GM12864 (cell line): ENCODE measurements at regions not wholly inside any gene's neighbourhood (a gene's known extent, or its start where the extent isn't known, plus 50 kb on each side); places are given as distances from the start of the nearest gene placed in this dataset.
A peak's percentile ranks its signal among the peaks of the same experiment; 100 is the strongest.

Experiments used
- DNase-seq: peaks from one replicate; pipeline ENCODE4 v3.0.0-alpha.2; 2011; ENCODE audit warnings: low read depth
- H3K4me3 ChIP-seq: 2 replicates; pipeline ENCODE4 v1.5.1; 2011; ENCODE audit warnings: mild to moderate bottlenecking, low read depth, low read length, control low read depth
- TF ChIP-seq, protein P1 (sequence below): IDR thresholded peaks from 2 replicates; pipeline ENCODE4 v1.5.1; 2011; ENCODE audit warnings: low read depth, mild to moderate bottlenecking, moderate library complexity, low read length, control low read depth, inconsistent platforms; ENCODE audit errors: missing control alignments

DNA sequence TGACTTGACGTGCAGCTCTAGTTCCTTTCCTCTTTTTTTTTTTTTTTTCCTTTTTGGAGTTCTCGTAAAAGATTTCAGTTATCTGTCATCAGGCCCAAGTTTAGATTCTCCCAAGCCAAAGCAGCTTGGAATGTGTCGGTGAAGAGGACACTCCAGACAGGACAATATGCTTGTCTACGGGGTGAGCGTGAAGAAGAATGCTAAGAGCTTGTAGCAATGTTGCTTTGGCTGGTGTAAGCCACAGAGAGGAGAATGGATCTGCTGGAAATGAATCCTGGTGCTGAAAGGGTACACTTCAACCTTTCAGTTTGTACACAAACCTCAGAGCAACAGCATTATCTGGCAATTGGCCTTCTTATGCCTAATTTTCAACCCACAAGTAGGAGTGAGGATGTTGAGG, 92.4 kb downstream of the ISL1 start:
- H3K4me3 ChIP-seq: no peak overlapping the region
- TF ChIP-seq, protein P1, sequence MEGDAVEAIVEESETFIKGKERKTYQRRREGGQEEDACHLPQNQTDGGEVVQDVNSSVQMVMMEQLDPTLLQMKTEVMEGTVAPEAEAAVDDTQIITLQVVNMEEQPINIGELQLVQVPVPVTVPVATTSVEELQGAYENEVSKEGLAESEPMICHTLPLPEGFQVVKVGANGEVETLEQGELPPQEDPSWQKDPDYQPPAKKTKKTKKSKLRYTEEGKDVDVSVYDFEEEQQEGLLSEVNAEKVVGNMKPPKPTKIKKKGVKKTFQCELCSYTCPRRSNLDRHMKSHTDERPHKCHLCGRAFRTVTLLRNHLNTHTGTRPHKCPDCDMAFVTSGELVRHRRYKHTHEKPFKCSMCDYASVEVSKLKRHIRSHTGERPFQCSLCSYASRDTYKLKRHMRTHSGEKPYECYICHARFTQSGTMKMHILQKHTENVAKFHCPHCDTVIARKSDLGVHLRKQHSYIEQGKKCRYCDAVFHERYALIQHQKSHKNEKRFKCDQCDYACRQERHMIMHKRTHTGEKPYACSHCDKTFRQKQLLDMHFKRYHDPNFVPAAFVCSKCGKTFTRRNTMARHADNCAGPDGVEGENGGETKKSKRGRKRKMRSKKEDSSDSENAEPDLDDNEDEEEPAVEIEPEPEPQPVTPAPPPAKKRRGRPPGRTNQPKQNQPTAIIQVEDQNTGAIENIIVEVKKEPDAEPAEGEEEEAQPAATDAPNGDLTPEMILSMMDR: no peak
- no peak for DNase-seq

DNA sequence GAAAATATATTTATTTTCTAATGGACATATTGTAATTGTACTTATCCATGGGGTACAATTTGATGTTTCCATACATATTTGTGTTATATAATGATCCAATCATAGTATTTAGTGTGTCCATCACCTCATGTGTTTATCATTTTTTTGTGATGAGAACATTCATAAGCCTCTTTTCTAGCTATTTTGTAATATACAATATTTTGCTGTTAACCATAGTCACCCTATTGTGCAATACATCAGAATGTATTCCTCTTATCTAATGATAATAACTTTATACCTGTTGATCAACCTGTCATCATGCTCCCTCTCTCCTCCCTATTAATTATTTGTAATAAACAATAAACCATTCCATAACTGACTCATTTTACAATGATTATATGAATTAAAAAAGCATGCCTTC, 93.2 kb downstream of the ISL1 start:
- TF ChIP-seq, protein P1: no peak
- DNase-seq: no peak

DNA sequence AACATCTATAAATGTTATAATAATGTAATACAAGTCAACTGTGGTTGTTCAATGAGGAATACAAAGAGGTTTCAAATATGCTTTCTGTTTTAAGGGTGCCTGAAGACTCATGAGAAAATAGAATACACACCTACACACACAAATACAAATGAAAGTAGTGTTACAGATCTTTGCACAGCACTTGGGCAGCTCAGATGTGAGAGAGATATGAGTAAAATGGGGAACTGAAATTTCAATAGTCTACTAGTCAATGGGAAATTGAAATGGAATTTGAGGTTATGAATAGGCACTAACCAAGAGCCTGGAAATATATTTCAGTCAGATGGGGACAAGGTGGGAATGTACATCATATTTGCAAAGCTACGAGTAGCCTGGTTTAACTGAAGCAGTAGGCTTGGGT, 96.6 kb downstream of the ISL1 start:
- H3K4me3 ChIP-seq: no peak overlapping the region
- peak; percentile 0 for DNase-seq
- TF ChIP-seq, protein P1: no peak

More for the DNA sequence above, 93.2 kb downstream of the ISL1 start:
- no peak overlapping the region for H3K4me3 ChIP-seq

DNA sequence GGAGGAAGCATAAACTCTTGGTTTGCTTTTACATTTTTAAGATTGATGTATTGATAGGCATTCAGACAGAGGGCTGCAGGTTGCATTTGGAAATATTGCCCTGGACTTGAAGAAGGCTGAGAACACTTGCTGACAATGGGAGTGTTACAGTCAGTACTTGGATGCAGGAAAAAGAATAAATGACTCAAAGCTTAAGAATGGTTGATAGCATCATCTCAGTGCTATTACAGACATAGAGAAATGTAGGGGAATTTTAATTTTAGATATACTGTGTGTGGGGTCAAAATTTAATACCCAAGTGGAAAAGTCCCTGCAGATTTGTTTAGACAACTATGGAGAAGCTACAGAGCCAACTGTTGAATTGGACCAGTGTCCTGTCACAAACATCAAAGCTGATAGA, 101.1 kb downstream of the ISL1 start:
- no peak for DNase-seq
- no peak overlapping the region for H3K4me3 ChIP-seq
- TF ChIP-seq, protein P1: no peak

DNA sequence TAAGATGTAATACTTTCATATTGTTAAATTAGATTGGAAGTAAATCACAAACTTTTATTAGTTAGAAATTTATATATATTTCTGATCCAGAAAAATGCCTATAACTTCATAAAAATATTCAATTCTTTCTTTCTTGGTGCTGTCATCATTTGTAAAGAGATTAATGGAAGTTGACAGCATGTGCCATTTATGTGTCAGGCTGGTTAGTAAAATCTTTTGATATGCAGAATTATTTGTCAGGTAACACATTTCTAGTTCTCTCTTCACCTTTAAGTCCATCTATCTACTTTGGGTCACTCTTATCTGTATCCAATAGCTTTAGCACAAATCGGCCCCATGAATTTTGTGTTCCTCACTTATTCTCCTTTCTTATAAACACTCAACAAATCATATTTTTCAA, 102.9 kb downstream of the ISL1 start:
- H3K4me3 ChIP-seq: no peak overlapping the region
- TF ChIP-seq, protein P1: no peak

DNA sequence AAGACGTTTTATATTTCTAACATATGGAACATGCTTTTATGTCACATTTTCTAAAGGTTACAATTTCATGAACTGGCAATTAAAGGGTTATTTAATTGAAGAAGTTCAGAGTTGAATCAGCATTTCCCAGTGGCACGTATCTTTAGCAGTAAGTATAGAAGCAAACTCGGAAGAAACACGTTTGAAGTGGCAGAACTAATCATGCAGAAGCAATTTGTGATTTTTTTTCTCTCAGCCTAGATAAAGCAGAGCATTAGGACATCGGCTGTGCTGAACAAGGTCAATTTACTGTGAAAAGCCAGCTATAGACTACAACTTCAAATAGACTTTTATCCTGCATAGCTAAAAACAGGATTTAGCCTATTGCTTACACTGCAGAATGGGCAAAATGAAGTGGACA, 104.7 kb downstream of the ISL1 start:
- DNase-seq: no peak
- no peak overlapping the region for H3K4me3 ChIP-seq
- TF ChIP-seq, protein P1: no peak

More for the DNA sequence above, 102.9 kb downstream of the ISL1 start:
- no peak for DNase-seq

DNA sequence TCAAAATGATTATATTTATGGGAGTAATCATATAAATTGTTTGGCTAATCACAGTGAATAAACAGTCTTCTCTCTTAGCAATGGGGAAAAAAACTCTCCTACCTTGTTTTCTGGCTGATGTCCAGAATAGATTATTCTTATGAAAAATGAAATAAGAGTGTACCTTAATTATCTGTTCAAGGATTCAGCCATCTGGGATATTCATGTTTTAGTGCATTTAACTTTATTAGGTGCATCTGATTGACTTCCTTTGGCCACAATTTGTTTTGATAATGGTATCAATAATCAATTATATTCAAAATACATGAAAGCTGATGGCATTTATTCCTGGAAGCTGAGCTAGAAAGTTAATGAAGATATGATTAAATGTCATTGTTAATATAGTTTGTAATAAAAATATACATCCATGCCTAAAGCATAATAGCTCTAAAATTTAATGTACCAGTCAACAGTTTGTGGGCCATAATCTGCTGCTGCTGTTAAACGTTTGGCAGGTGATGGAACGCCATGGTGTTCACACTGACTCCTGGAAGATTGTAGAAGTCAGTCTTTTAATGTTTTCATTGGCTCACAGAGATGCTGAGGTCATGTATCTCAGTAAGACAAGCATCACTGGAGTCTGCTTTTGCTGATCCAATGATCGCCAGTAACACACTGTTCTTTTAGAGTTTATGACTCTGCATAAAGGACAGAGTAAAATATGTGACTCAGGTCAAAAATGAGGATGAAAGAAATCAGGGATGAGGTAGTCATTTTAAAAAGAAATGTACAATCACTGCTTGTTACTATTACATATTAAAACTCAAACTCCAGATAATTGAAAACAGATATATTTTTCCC, 105.8 kb downstream of the ISL1 start:
- H3K4me3 ChIP-seq: no peak overlapping the region
- DNase-seq: no peak
- TF ChIP-seq, protein P1: no peak
